ENCODE measurements at regions not wholly inside any gene's neighbourhood (a gene's known extent, or its start where the extent isn't known, plus 50 kb on each side); places are given as distances from the start of the nearest gene placed in this dataset.

- Mint-ChIP-seq H3K36me3 (no peaks in the 10 kb centered on the region), H3K4me1 (no peaks in the 10 kb centered on the region), H3K9me3 (peaks cover 0 to 3% (median 0%) of the 10 kb centered on the region in 7 donors), H3K27me3 (ENCODE audit: low read depth in 3 of 3) (peaks cover 0 to 3% (median 0%) of the 10 kb centered on the region in 3 donors), H3K4me3 (no peak overlapping the region), H3K27ac (no peak overlapping the region)
- no peaks in the 10 kb centered on the region for H4K20me1 ChIP-seq (ENCODE audit: insufficient read depth, low read length)
- no peak overlapping the region for H2AFZ ChIP-seq (ENCODE audit: insufficient read depth, low read depth, low read length, poor library complexity, severe bottlenecking)
- no peak overlapping the region for H3K4me2 ChIP-seq (replicated peaks; ENCODE audit: extremely low read depth, low read length, poor library complexity, severe bottlenecking)
- H3K4me1 ChIP-seq (ENCODE audit: control insufficient read depth in 1 of 2, insufficient read depth in 2 of 2, low read length in 2 of 2) = no peaks in the 10 kb centered on the region
- no peak for TF ChIP-seq CTCF (IDR thresholded peaks at IDR 0.05)
- H3K27me3 ChIP-seq (ENCODE audit: control insufficient read depth in 2 of 2, insufficient read depth in 2 of 2, low read length in 2 of 2) = no peaks in the 10 kb centered on the region
- no CpG with 5 or more reads among the region's 3 CpGs for WGBS (ENCODE audit: insufficient coverage)
- no peak overlapping the region for H3K4me3 ChIP-seq (replicated peaks in 1 of 3; ENCODE audit: low read depth in 2 of 3, low read length in 3 of 3)
- no peaks in the 10 kb centered on the region for H3K9me3 ChIP-seq (replicated peaks in 1 of 2; ENCODE audit: control insufficient read depth in 1 of 2, insufficient read depth in 1 of 2, low read length in 2 of 2)
- no peak for DNase-seq
- no peak overlapping the region for H3K27ac ChIP-seq (ENCODE audit: low read depth in 1 of 2, low read length in 2 of 2)
- H3K36me3 ChIP-seq (replicated peaks in 1 of 2; ENCODE audit: control insufficient read depth in 1 of 2, insufficient read depth in 2 of 2, low read length in 2 of 2) = no peaks in the 10 kb centered on the region
- H3K9ac ChIP-seq (ENCODE audit: insufficient read depth, low read length, poor library complexity, severe bottlenecking) = no peak overlapping the region
- intact Hi-C loops (cut with micrococcal nuclease) = no loop called here
- no peaks in the 10 kb centered on the region for H3K79me2 ChIP-seq (ENCODE audit: insufficient read depth, low read length)
Observed at GRCh38 chr18:55853268-55853667, 265.3 kb upstream of the TCF4 start.

- DNase-seq = no peak
- Mint-ChIP-seq H3K9me3 (peaks cover 0 to 3% (median 0%) of the 10 kb centered on the region in 7 donors), H3K4me3 (no peak overlapping the region), H3K27ac (no peak overlapping the region), H3K36me3 (no peaks in the 10 kb centered on the region), H3K4me1 (no peaks in the 10 kb centered on the region), H3K27me3 (ENCODE audit: low read depth in 3 of 3) (no peaks in the 10 kb centered on the region)
- H3K4me2 ChIP-seq (replicated peaks; ENCODE audit: extremely low read depth, low read length, poor library complexity, severe bottlenecking) = no peak overlapping the region
- no peak overlapping the region for H3K4me3 ChIP-seq (replicated peaks in 1 of 3; ENCODE audit: low read depth in 2 of 3, low read length in 3 of 3)
- TF ChIP-seq CTCF (IDR thresholded peaks at IDR 0.05) = no peak
- H3K4me1 ChIP-seq (ENCODE audit: control insufficient read depth in 1 of 2, insufficient read depth in 2 of 2, low read length in 2 of 2) = no peaks in the 10 kb centered on the region
- no peaks in the 10 kb centered on the region for H3K36me3 ChIP-seq (replicated peaks in 1 of 2; ENCODE audit: control insufficient read depth in 1 of 2, insufficient read depth in 2 of 2, low read length in 2 of 2)
- H3K27ac ChIP-seq (ENCODE audit: low read depth in 1 of 2, low read length in 2 of 2) = no peak overlapping the region
- H4K20me1 ChIP-seq (ENCODE audit: insufficient read depth, low read length) = no peaks in the 10 kb centered on the region
- 96% methylated on average over 8 of the region's 8 CpGs for WGBS (ENCODE audit: insufficient coverage)
- no peaks in the 10 kb centered on the region for H3K9me3 ChIP-seq (replicated peaks in 1 of 2; ENCODE audit: control insufficient read depth in 1 of 2, insufficient read depth in 1 of 2, low read length in 2 of 2)
- H2AFZ ChIP-seq (ENCODE audit: insufficient read depth, low read depth, low read length, poor library complexity, severe bottlenecking) = no peak overlapping the region
- intact Hi-C loops (cut with micrococcal nuclease) = no loop called here
- H3K27me3 ChIP-seq (ENCODE audit: control insufficient read depth in 2 of 2, insufficient read depth in 2 of 2, low read length in 2 of 2) = no peaks in the 10 kb centered on the region
- no peak overlapping the region for H3K9ac ChIP-seq (ENCODE audit: insufficient read depth, low read length, poor library complexity, severe bottlenecking)
- no peaks in the 10 kb centered on the region for H3K79me2 ChIP-seq (ENCODE audit: insufficient read depth, low read length)
Observed at GRCh38 chr18:55850904-55851303, 262.9 kb upstream of the TCF4 start.
